ENCODE measurements at regions not wholly inside any gene's neighbourhood (a gene's known extent, or its start where the extent isn't known, plus 50 kb on each side); places are given as distances from the start of the nearest gene placed in this dataset.

DNA sequence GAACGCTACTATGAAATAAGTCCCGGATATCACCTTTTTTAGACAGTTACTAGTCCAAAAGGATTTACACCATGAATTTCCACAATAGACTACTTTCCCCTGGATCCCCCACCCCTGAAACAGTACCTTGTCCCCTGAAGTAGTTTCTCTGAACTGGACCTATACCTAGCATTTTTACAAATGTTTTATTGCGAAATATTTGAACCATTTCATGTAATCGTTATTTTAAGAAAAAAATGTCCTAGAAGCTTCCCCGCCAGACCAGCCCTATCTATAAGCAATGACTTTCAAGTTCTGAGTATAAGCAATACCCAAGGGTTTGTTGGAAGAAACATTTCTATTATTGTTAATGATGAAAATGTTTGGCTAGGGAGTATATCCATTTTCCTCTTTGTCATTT, 517.8 kb upstream of the IGFBP7 start:
- TF ChIP-seq, protein P1, sequence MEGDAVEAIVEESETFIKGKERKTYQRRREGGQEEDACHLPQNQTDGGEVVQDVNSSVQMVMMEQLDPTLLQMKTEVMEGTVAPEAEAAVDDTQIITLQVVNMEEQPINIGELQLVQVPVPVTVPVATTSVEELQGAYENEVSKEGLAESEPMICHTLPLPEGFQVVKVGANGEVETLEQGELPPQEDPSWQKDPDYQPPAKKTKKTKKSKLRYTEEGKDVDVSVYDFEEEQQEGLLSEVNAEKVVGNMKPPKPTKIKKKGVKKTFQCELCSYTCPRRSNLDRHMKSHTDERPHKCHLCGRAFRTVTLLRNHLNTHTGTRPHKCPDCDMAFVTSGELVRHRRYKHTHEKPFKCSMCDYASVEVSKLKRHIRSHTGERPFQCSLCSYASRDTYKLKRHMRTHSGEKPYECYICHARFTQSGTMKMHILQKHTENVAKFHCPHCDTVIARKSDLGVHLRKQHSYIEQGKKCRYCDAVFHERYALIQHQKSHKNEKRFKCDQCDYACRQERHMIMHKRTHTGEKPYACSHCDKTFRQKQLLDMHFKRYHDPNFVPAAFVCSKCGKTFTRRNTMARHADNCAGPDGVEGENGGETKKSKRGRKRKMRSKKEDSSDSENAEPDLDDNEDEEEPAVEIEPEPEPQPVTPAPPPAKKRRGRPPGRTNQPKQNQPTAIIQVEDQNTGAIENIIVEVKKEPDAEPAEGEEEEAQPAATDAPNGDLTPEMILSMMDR (IDR thresholded peaks at IDR 0.05; ENCODE audit: low read depth, low read length) = no peak
- H3K4me3 ChIP-seq (ENCODE audit: low read depth, low read length) = no peak overlapping the region
- no peak for DNase-seq (ENCODE audit: low read depth, low spot score)
- in situ Hi-C loops (cut with HindIII; ENCODE audit: low sequenced_read_pairs) = no loop called here

DNA sequence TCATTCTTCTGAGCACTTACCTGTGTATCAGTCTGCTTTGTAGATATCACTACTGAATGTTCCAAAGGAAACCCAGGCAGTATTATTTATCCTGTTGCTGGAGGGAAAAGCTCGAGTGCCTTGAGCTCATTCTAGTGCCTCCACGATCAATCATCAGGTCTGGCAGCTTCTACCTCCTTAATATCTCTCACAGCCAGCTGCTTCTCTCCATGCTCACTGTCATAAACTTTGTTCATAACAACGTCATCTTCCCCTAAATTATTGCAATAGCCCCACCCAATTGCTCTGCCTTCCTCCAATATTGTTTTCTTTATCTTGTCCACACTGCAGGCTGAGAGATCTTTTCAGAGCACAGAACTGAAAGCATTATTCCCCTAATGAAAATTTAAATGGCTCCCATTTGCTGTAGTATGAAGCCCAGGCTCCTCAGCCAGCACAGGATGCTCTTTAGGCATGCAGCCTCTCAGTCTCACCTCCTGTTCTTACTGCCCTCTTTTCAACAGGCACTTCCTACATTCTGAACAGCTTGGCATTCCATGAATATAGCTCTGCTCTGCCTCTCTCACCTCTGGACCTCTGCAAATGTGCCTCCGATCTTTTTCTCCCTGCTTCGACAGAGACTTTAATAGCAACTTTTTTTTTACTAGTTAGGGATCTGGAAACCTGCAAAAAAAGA, 504.2 kb upstream of the IGFBP7 start:
- DNase-seq (ENCODE audit: low read depth, low spot score) = no peak
- TF ChIP-seq, protein P1 (IDR thresholded peaks at IDR 0.05; ENCODE audit: low read depth, low read length) = no peak
- in situ Hi-C loops (cut with HindIII; ENCODE audit: low sequenced_read_pairs) = no loop called here
- no peak overlapping the region for H3K4me3 ChIP-seq (ENCODE audit: low read depth, low read length)

DNA sequence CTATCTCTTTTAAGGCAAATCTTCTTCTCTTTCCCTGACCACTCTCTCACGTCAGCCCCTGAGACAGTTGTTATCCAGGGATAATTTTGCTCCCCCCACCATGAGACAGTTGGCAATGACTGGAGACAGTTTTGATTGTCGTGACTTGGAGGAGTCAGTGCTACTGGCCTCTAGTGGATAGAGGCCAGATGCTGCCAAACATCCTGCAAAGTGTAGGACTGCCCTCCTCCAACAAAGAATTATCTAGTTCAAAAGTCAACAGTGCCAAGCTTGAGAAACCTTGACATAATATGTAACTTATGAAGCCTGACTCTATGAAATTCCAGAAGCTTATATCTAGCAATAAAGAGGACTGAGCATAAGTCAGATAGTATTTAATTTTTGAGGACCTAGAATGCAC, 502.1 kb upstream of the IGFBP7 start:
- in situ Hi-C loops (cut with HindIII; ENCODE audit: low sequenced_read_pairs) = no loop called here
- DNase-seq (ENCODE audit: low read depth, low spot score) = no peak
- TF ChIP-seq, protein P1 (IDR thresholded peaks at IDR 0.05; ENCODE audit: low read depth, low read length) = no peak
- no peak overlapping the region for H3K4me3 ChIP-seq (ENCODE audit: low read depth, low read length)

DNA sequence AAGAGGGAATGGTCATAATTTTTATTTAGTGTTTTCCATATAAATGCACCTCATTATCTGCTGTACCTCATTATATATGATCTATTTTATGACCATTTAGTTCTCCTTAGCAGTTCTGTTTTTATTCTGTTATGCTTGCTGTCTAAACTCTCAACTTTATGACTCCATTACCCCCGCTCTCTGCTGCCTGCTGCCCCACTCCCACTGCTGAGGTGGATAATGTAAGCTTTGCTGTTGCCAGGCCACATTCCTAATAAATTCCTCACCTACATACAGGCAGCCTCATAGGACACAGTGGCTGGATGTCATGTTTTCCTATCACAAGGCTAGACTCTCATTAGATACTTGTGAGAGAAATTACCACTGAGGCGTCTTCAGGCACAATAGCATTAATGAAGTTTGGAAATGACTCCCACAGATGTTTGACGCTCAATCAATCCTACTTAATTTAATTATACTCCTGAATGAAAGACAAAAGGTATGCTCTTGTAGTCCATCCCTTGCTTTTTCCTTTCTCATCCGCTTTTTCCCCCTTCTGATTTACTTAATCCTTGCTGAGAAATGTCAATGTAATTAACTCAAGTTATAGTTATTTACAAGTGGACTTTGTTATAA, 497.5 kb upstream of the IGFBP7 start:
- H3K4me3 ChIP-seq (ENCODE audit: low read depth, low read length) = no peak overlapping the region
- in situ Hi-C loops (cut with HindIII; ENCODE audit: low sequenced_read_pairs) = no loop called here
- DNase-seq (ENCODE audit: low read depth, low spot score) = no peak
- TF ChIP-seq, protein P1 (IDR thresholded peaks at IDR 0.05; ENCODE audit: low read depth, low read length) = no peak

DNA sequence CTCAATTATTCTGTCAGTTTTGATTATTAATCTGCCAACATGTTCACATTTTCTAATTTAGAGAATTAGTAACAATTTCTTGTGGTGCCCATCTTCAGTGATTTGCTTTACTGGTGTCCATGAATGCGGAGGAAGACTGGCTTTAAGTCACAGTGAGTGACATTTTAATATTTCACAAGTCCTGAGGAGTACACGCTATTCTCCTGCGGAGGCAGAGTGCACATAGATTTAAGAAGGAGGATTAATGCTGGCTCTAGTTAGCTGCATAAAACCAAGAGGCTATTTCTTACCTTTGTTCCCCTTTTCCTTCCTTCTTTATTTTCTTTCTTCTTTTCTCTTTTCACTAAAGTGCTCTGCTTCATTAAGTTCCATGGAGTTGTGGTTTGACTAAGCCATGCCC, 495.2 kb upstream of the IGFBP7 start:
- TF ChIP-seq, protein P1 (IDR thresholded peaks at IDR 0.05; ENCODE audit: low read depth, low read length) = no peak
- no peak overlapping the region for H3K4me3 ChIP-seq (ENCODE audit: low read depth, low read length)
- in situ Hi-C loops (cut with HindIII; ENCODE audit: low sequenced_read_pairs) = no loop called here
- DNase-seq (ENCODE audit: low read depth, low spot score) = no peak

DNA sequence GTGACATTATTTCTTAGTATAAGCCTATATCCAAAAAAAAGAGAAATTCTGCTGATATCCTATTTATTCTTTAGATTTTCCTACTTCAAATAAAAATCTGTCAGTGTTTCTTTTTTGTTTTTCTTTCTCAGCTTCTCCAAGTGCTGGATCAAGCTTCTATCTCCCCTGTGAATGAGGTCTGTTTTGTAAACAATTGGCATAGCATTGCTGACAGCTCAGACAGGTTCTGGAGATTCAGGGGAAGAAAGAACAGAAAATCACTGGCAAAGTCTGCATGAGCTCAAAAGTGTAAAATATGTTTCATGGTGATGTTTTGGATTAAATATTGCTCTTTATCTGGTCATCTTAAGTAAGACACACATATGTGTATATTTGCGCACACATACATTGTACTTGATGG, 492.0 kb upstream of the IGFBP7 start:
- TF ChIP-seq, protein P1 (IDR thresholded peaks at IDR 0.05; ENCODE audit: low read depth, low read length) = no peak
- in situ Hi-C loops (cut with HindIII; ENCODE audit: low sequenced_read_pairs) = no loop called here
- DNase-seq (ENCODE audit: low read depth, low spot score) = no peak
- H3K4me3 ChIP-seq (ENCODE audit: low read depth, low read length) = no peak overlapping the region
